IMR-90 (cell line): ENCODE measurements at regions not wholly inside any gene's neighbourhood (a gene's known extent, or its start where the extent isn't known, plus 50 kb on each side); places are given as distances from the start of the nearest gene placed in this dataset.

Source experiments
- ATAC-seq: fragments of 200-7000 bp; cut with Tn5 transposase; 2 replicates; pipeline ENCODE4 v1.9.1; 2020; ENCODE audit warnings: low read depth, mild to moderate bottlenecking, moderate library complexity
- BruUV-seq: library from RNA; stranded (reverse); fragments of 400-500 nt; replicated peaks from 2 replicates; lab custom pipeline; 2021; lab: Mats Ljungman, UMichigan
- CTCF ChIA-PET: fragments of 300-600 bp; formaldehyde crosslinking; extraction: SDS; loops from one replicate; lab custom pipeline; 2021; ENCODE audit warnings: antibody characterized with exemption; lab: Yijun Ruan, JAX
- POLR2A ChIA-PET: fragments of 300-600 bp; sonication (Branson Sonifier 250); formaldehyde crosslinking; loops from one replicate; lab custom pipeline; 2022; ENCODE audit warnings: antibody characterized with exemption; ENCODE audit not compliant: unreplicated experiment; lab: Charles Lee
- DNase-seq: peaks from one replicate; pipeline ENCODE4 v3.0.0; 2013
- H2AFZ ChIP-seq: replicated peaks from 2 replicates; pipeline ENCODE3; 2013; ENCODE audit warnings: low read length, mild to moderate bottlenecking; ENCODE audit not compliant: poor library complexity
- H2AK5ac ChIP-seq: 2 replicates; pipeline ENCODE4 v1.6.1; 2013; ENCODE audit warnings: low read depth, low read length, inconsistent platforms
- H2AK9ac ChIP-seq: replicated peaks from 2 replicates; pipeline ENCODE3; 2013; ENCODE audit warnings: mild to moderate bottlenecking, low read depth, low read length, moderate library complexity; ENCODE audit not compliant: poor library complexity
- H2BK120ac ChIP-seq: 2 replicates; pipeline ENCODE4 v1.6.1; 2013; ENCODE audit warnings: low read depth, low read length, inconsistent platforms
- H2BK15ac ChIP-seq: 3 replicates; pipeline ENCODE4 v1.6.1; 2013; ENCODE audit warnings: low read depth, low read length, inconsistent platforms
- H2BK20ac ChIP-seq: 2 replicates; pipeline ENCODE4 v1.6.1; 2013; ENCODE audit warnings: low read depth, mild to moderate bottlenecking, inconsistent platforms, low read length, moderate library complexity
- H2BK5ac ChIP-seq: 2 replicates; pipeline ENCODE4 v1.6.1; 2013; ENCODE audit warnings: mild to moderate bottlenecking, low read depth, low read length, inconsistent platforms; ENCODE audit not compliant: poor library complexity, severe bottlenecking
- H3K14ac ChIP-seq: replicated peaks from 2 replicates; pipeline ENCODE4 v1.6.1; 2013; ENCODE audit warnings: low read depth, low read length, inconsistent platforms
- H3K18ac ChIP-seq: 2 replicates; pipeline ENCODE4 v1.6.1; 2013; ENCODE audit warnings: low read depth, low read length, control low read depth
- H3K23ac ChIP-seq: 2 replicates; pipeline ENCODE4 v1.6.1; 2013; ENCODE audit warnings: low read depth, low read length, inconsistent platforms
- H3K27ac ChIP-seq: 2 replicates; pipeline ENCODE4 v1.5.1; 2013; ENCODE audit warnings: mild to moderate bottlenecking, control low read depth, low read length; ENCODE audit not compliant: insufficient read depth
- H3K27me3 ChIP-seq: 2 replicates; pipeline ENCODE4 v1.6.1; 2013; ENCODE audit warnings: low read length; ENCODE audit not compliant: control insufficient read depth, insufficient read depth
- H3K36me3 ChIP-seq: 2 replicates; pipeline ENCODE4 v1.6.1; 2013; ENCODE audit warnings: low read length, mixed read lengths; ENCODE audit not compliant: control insufficient read depth, insufficient read depth
- H3K4ac ChIP-seq: 2 replicates; pipeline ENCODE4 v1.6.1; 2013; ENCODE audit warnings: low read depth, low read length, inconsistent platforms
- H3K4me1 ChIP-seq: 2 replicates; pipeline ENCODE4 v1.6.1; 2013; ENCODE audit warnings: low read length, mixed read lengths; ENCODE audit not compliant: control insufficient read depth, insufficient read depth
- H3K4me2 ChIP-seq: 2 replicates; pipeline ENCODE4 v1.6.1; 2013; ENCODE audit warnings: low read depth, mild to moderate bottlenecking, control low read depth, low read length, moderate library complexity
- H3K4me3 ChIP-seq: 2 replicates; pipeline ENCODE4 v1.5.1; 2013; ENCODE audit warnings: low read depth, mild to moderate bottlenecking, control low read depth, low read length, moderate library complexity; ENCODE audit not compliant: insufficient read depth
- H3K56ac ChIP-seq: 2 replicates; pipeline ENCODE4 v1.6.1; 2013; ENCODE audit warnings: low read length, inconsistent platforms; ENCODE audit not compliant: insufficient read depth; ENCODE audit errors: extremely low read depth
- H3K79me1 ChIP-seq, 2 experiments: 2 replicates each; pipeline ENCODE4 v1.6.1; 2013; ENCODE audit warnings: low read length in 2 of 2, inconsistent platforms in 1 of 2, low read depth in 1 of 2
- H3K9ac ChIP-seq: 2 replicates; pipeline ENCODE4 v1.6.1; 2013; ENCODE audit warnings: low read depth, low read length, control low read depth
- H3K9me1 ChIP-seq: 2 replicates; pipeline ENCODE4 v1.6.1; 2013; ENCODE audit warnings: low read length, inconsistent platforms; ENCODE audit not compliant: insufficient read depth
- H3K9me3 ChIP-seq: 2 replicates; pipeline ENCODE4 v1.6.1; 2013; ENCODE audit warnings: low read length; ENCODE audit not compliant: control insufficient read depth, insufficient read depth
- H4K20me1 ChIP-seq: 2 replicates; pipeline ENCODE4 v1.6.1; 2013; ENCODE audit warnings: low read length, inconsistent platforms; ENCODE audit not compliant: insufficient read depth
- H4K5ac ChIP-seq: 2 replicates; pipeline ENCODE4 v1.6.1; 2013; ENCODE audit warnings: mild to moderate bottlenecking, low read depth, low read length, control low read depth
- H4K8ac ChIP-seq, 2 experiments: 2 replicates each; pipeline ENCODE4 v1.6.1; 2013; ENCODE audit warnings: low read depth in 2 of 2, low read length in 2 of 2, control low read depth in 1 of 2, inconsistent platforms in 1 of 2
- H4K91ac ChIP-seq: 2 replicates; pipeline ENCODE4 v1.6.1; 2013; ENCODE audit warnings: low read depth, low read length, inconsistent platforms; ENCODE audit not compliant: insufficient read depth
- BHLHE40 ChIP-seq: fragments of 150-350 bp; IDR thresholded peaks from 2 replicates; pipeline ENCODE4 v1.6.1; 2016; ENCODE audit warnings: mild to moderate bottlenecking, low read depth, low read length
- WGBS, 2 experiments: methylation state at CpG; one replicate each; pipeline versions ENCODE4 v1.1.5 to v1.1.7; 2013; ENCODE audit warnings: missing lambda C conversion rate in 2 of 2; ENCODE audit not compliant: insufficient read length in 1 of 2; ENCODE audit errors: extremely low coverage in 2 of 2; 5-methylcytosine and 5-hydroxymethylcytosine counted together
- dilution Hi-C: fragments of 300-500 bp; cut with HindIII; formaldehyde crosslinking; loops from one replicate; pipeline ENCODE4 v1.14.3; 2018; ENCODE audit warnings: low sequenced_read_pairs; ENCODE audit not compliant: unreplicated experiment
- in situ Hi-C: fragments of 300-500 bp; cut with MboI; formaldehyde crosslinking; loops from 3 replicates; pipeline ENCODE4 v1.14.3; 2019; ENCODE audit warnings: low sequenced_read_pairs, inconsistent platforms, mixed read lengths
- intact Hi-C: fragments of 100-400 bp; cut with micrococcal nuclease; formaldehyde crosslinking; loops from 2 replicates; pipeline ENCODE4 v1.10.0; 2022

DNA sequence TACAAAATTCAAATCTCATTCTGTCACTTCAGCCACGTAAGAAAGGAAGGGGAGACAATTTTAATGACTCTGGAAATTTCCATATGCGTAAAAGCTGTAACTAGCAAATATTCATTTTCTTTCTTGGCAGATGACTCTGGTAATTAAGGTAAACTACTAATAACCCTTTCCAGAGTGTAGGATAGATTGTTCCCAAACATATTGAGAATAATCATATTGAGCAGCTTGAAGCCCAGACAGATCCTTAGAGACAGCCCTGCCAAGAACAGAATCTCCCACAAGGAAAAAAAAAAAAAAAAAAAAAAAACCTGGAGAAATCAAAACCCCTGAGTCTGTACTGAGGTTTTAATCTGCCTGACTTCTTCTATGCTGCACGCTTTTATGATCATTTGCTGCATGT is 163.6 kb upstream of the TMPO start:
- Histone ChIP-seq H3K18ac (no peak overlapping the region), H2AFZ (no peak overlapping the region), H3K36me3 (no peaks in the 10 kb centered on the region), H3K14ac (no peak overlapping the region), H2BK120ac (no peak overlapping the region), H2BK20ac (no peak overlapping the region), H3K27me3 (no peaks in the 10 kb centered on the region), H3K4me2 (no peak overlapping the region), H4K91ac (no peak overlapping the region), H4K20me1 (no peaks in the 10 kb centered on the region), H2AK9ac (no peak overlapping the region), H4K8ac (no peak overlapping the region), H3K4me1 (no peaks in the 10 kb centered on the region), H3K9me1 (no peaks in the 10 kb centered on the region), H4K5ac (no peak overlapping the region), H3K9ac (no peak overlapping the region), H2AK5ac (no peak overlapping the region), H3K9me3 (no peaks in the 10 kb centered on the region), H2BK15ac (no peak overlapping the region), H3K4me3 (no peak overlapping the region), H3K23ac (no peak overlapping the region), H3K56ac (no peak overlapping the region), H3K79me1 (no peaks in the 10 kb centered on the region), H3K4ac (no peak overlapping the region), H2BK5ac (no peak overlapping the region), H3K27ac (no peak overlapping the region)
- no peak for ATAC-seq
- in situ Hi-C loops = no loop called here
- no peak for TF ChIP-seq BHLHE40
- intact Hi-C loops = no loop called here
- no peak for DNase-seq
- POLR2A ChIA-PET = no interaction called here
- no TSS peak for BruUV-seq
- WGBS, 2 experiments = no CpG with 5 or more reads among the region's 3 CpGs
- dilution Hi-C loops = no loop called here
- CTCF ChIA-PET = interaction anchor here (1.1 to 1.2 kb wide), 2 partner anchors 8 to 14 kb away, joined by 3 to 5 read pairs; no protein-coding TSS in a partner anchor
